GM18951 (cell line): ENCODE measurements at regions not wholly inside any gene's neighbourhood (a gene's known extent, or its start where the extent isn't known, plus 50 kb on each side); places are given as distances from the start of the nearest gene placed in this dataset.

ENCODE experiments used
- POLR2A ChIP-seq: IDR thresholded peaks from 4 replicates; pipeline ENCODE4 v1.6.1; 2011; ENCODE audit warnings: mild to moderate bottlenecking; ENCODE audit not compliant: insufficient read length, insufficient read depth; ENCODE audit errors: extremely low read depth
- in situ Hi-C: fragments of 300-500 bp; cut with MboI; formaldehyde crosslinking; loops from one replicate; pipeline ENCODE4 v1.12.0; 2022; ENCODE audit warnings: low sequenced_read_pairs, mixed read lengths, inconsistent platforms; ENCODE audit not compliant: unreplicated experiment

GRCh38 chr6:166774292-166774691, 147.2 kb upstream of the RPS6KA2 start:
- no peak for TF ChIP-seq POLR2A
- in situ Hi-C loops, result loop anchor here (10.0 to 25.0 kb wide), 3 partner anchors 221 to 588 kb away; partner anchors contain the start of gene CEP43

- in situ Hi-C loops, result loop anchor here (10.0 to 25.0 kb wide), 3 partner anchors 222 to 590 kb away; partner anchors contain the start of gene CEP43
- no peak for TF ChIP-seq POLR2A
These were observed 145.5 kb upstream of the RPS6KA2 start for GRCh38 chr6:166772518-166772917.

- TF ChIP-seq POLR2A, result no peak
- in situ Hi-C loops, result loop anchor here (10.0 to 25.0 kb wide), 3 partner anchors 223 to 591 kb away; partner anchors contain the start of gene CEP43
These were observed 144.7 kb upstream of the RPS6KA2 start for GRCh38 chr6:166771701-166772100.

GRCh38 chr6:166770216-166771116, 143.4 kb upstream of the RPS6KA2 start:
- no peak for TF ChIP-seq POLR2A
- in situ Hi-C loops, result loop anchor here (10.0 to 25.0 kb wide), 3 partner anchors 224 to 592 kb away; partner anchors contain the start of gene CEP43

- TF ChIP-seq POLR2A, result no peak
- in situ Hi-C loops, result loop anchor here (10.0 to 25.0 kb wide), 3 partner anchors 225 to 593 kb away; partner anchors contain the start of gene CEP43
These were observed 142.6 kb upstream of the RPS6KA2 start for GRCh38 chr6:166769648-166770047.

GRCh38 chr6:166768761-166769160, 141.7 kb upstream of the RPS6KA2 start:
- no peak for TF ChIP-seq POLR2A
- in situ Hi-C loops, result loop anchor here (25.0 kb wide), 2 partner anchors 369 to 594 kb away; no protein-coding TSS in a partner anchor

GRCh38 chr6:166767230-166767629, 140.2 kb upstream of the RPS6KA2 start:
- no peak for TF ChIP-seq POLR2A
- in situ Hi-C loops, result loop anchor here (25.0 kb wide), 2 partner anchors 370 to 595 kb away; no protein-coding TSS in a partner anchor

- no peak for TF ChIP-seq POLR2A
- in situ Hi-C loops, result loop anchor here (25.0 kb wide), 2 partner anchors 371 to 596 kb away; no protein-coding TSS in a partner anchor
These were observed 139.7 kb upstream of the RPS6KA2 start for GRCh38 chr6:166766769-166767168.

- in situ Hi-C loops, result loop anchor here (25.0 kb wide), 2 partner anchors 372 to 597 kb away; no protein-coding TSS in a partner anchor
- no peak for TF ChIP-seq POLR2A
These were observed 138.1 kb upstream of the RPS6KA2 start for GRCh38 chr6:166765234-166765541.

- TF ChIP-seq POLR2A, result no peak
- in situ Hi-C loops, result loop anchor here (25.0 kb wide), 2 partner anchors 373 to 598 kb away; no protein-coding TSS in a partner anchor
These were observed 137.6 kb upstream of the RPS6KA2 start for GRCh38 chr6:166764473-166765233.

GRCh38 chr6:166763606-166764472, 136.8 kb upstream of the RPS6KA2 start:
- in situ Hi-C loops, result loop anchor here (25.0 kb wide), 2 partner anchors 373 to 598 kb away; no protein-coding TSS in a partner anchor
- TF ChIP-seq POLR2A, result no peak

- in situ Hi-C loops, result loop anchor here (25.0 kb wide), 2 partner anchors 376 to 600 kb away; no protein-coding TSS in a partner anchor
- no peak for TF ChIP-seq POLR2A
These were observed 134.8 kb upstream of the RPS6KA2 start for GRCh38 chr6:166761801-166762200.

- no peak for TF ChIP-seq POLR2A
- in situ Hi-C loops, result loop anchor here (25.0 kb wide), 2 partner anchors 377 to 602 kb away; no protein-coding TSS in a partner anchor
These were observed 133.2 kb upstream of the RPS6KA2 start for GRCh38 chr6:166760288-166760687.
